H1 (cell line): ENCODE measurements at regions not wholly inside any gene's neighbourhood (a gene's known extent, or its start where the extent isn't known, plus 50 kb on each side); places are given as distances from the start of the nearest gene placed in this dataset.

Source experiments
- ATF3 ChIP-seq: IDR thresholded peaks from 2 replicates; pipeline ENCODE4 v1.6.1; 2011; ENCODE audit warnings: low read depth, mild to moderate bottlenecking, low read length; ENCODE audit not compliant: insufficient read depth
- CTCF ChIP-seq, 3 experiments: IDR thresholded peaks; 1 replicate in 2 of 3; 2 replicates in 1 of 3; pipeline versions ENCODE4 v1.5.1 to v1.6.1; 2011; ENCODE audit warnings: low read length in 3 of 3, mild to moderate bottlenecking in 3 of 3, inconsistent platforms in 2 of 3, low read depth in 1 of 3, moderate library complexity in 1 of 3; ENCODE audit not compliant: insufficient read depth in 1 of 3; ENCODE audit errors: control extremely low read depth in 1 of 3
- GTF2F1 ChIP-seq: IDR thresholded peaks from 2 replicates; pipeline ENCODE4 v1.6.1; 2012; ENCODE audit warnings: low read depth, low read length, improper control_type of control experiment, borderline replicate concordance
- JUND ChIP-seq: IDR thresholded peaks from 2 replicates; pipeline ENCODE4 v1.6.1; 2011; ENCODE audit warnings: mild to moderate bottlenecking, improper control_type of control experiment, low read length
- KDM1A ChIP-seq: fragments of 200-600, 300-600 bp; sonication (generic); IDR thresholded peaks from 2 replicates; pipeline ENCODE4 v1.7.1; 2016; ENCODE audit warnings: mild to moderate bottlenecking, low read length, borderline replicate concordance
- POLR2AphosphoS5 ChIP-seq: IDR thresholded peaks from 2 replicates; pipeline ENCODE4 v1.6.1; 2011; ENCODE audit warnings: low read depth, low read length
- RBBP5 ChIP-seq: IDR thresholded peaks from 2 replicates; pipeline ENCODE4 v1.7.1; 2012; ENCODE audit warnings: low read depth, mild to moderate bottlenecking, inconsistent platforms, low read length, moderate library complexity, borderline replicate concordance

GRCh38 chrX:8089141-8089540 lies 81.9 kb downstream of the VCX2 start (continued):
- TF ChIP-seq CTCF (IDR thresholded peaks at IDR 0.05; ENCODE audit: control extremely low read depth in 1 of 3, insufficient read depth in 1 of 3, low read depth in 1 of 3, low read length in 3 of 3) (no peak), RBBP5 (no peak), KDM1A (no peak), ATF3 (no peak), POLR2AphosphoS5 (no peak), JUND (no peak), GTF2F1 (no peak)
